Breast epithelium (tissue), 3 donors: ENCODE measurements at regions not wholly inside any gene's neighbourhood (a gene's known extent, or its start where the extent isn't known, plus 50 kb on each side); places are given as distances from the start of the nearest gene placed in this dataset.

Experiments
- CTCF ChIP-seq, 3 donors: fragments of 450-650 bp; IDR thresholded peaks; one replicate each; pipeline ENCODE4 v1.5.1; 2016 to 2017; ENCODE audit warnings: antibody characterized with exemption in 3 of 3, mild to moderate bottlenecking in 3 of 3, moderate library complexity in 3 of 3
- POLR2A ChIP-seq: fragments of 450-650 bp; IDR thresholded peaks from one replicate; pipeline ENCODE4 v1.6.1; 2016; ENCODE audit warnings: antibody characterized with exemption, mild to moderate bottlenecking, moderate library complexity

GRCh38 chr16:73219176-73219575 is 171.2 kb upstream of the ZFHX3 start:
- TF ChIP-seq CTCF (IDR thresholded peaks at IDR 0.05) (no peak), POLR2A (no peak)
